ENCODE measurements at regions not wholly inside any gene's neighbourhood (a gene's known extent, or its start where the extent isn't known, plus 50 kb on each side); places are given as distances from the start of the nearest gene placed in this dataset.
"Not testable (repeated sequence)": the region's sequence is repeated elsewhere in the genome, so short reads cannot be mapped to it uniquely, and the experiment has no call there.

DNA sequence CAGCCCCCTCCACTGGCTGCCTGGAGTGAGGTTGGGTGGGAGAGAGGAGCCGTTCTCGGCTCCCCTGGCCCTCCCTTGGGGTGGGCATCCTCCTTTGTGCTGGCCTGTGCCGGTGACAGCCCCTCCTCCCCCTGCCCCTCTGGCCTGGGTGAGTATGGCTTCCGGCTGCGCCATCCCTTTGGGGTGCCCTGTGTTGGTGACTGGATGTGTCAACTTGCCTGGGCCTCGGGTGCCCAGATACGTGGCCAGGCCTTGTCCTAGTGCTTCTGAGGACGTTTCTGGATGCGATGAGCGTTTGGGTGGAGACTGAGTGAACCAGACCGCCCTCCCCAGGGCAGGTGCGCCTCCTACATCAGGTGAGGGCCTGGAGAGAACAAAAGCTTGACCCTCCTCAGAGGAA, 59.7 kb downstream of the PLXNA1 start:
- H3K36me3 ChIP-seq = no peaks in the 10 kb centered on the region
- no peak overlapping the region for H3K4me3 ChIP-seq
- intact Hi-C loops (cut with DNase I) = no loop called here
- H3K27me3 ChIP-seq = no peaks in the 10 kb centered on the region
- ATAC-seq (no peak), DNase-seq (peak in 2 of 4 donors; percentile 21 to 75)
- TF ChIP-seq, protein P1, sequence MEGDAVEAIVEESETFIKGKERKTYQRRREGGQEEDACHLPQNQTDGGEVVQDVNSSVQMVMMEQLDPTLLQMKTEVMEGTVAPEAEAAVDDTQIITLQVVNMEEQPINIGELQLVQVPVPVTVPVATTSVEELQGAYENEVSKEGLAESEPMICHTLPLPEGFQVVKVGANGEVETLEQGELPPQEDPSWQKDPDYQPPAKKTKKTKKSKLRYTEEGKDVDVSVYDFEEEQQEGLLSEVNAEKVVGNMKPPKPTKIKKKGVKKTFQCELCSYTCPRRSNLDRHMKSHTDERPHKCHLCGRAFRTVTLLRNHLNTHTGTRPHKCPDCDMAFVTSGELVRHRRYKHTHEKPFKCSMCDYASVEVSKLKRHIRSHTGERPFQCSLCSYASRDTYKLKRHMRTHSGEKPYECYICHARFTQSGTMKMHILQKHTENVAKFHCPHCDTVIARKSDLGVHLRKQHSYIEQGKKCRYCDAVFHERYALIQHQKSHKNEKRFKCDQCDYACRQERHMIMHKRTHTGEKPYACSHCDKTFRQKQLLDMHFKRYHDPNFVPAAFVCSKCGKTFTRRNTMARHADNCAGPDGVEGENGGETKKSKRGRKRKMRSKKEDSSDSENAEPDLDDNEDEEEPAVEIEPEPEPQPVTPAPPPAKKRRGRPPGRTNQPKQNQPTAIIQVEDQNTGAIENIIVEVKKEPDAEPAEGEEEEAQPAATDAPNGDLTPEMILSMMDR (IDR thresholded peaks at IDR 0.05) = no peak
- H3K4me1 ChIP-seq = peaks cover 0 to 9% of the 10 kb centered on the region in 2 donors
- H3K27ac ChIP-seq = peak overlapping the region; percentile 44 to 63
- H3K9me3 ChIP-seq = no peaks in the 10 kb centered on the region

GRCh38 chr3:127043041-127043641, 60.2 kb downstream of the PLXNA1 start:
- H3K4me1 ChIP-seq = peaks cover 0 to 9% of the 10 kb centered on the region in 2 donors
- peak; percentile 14 to 86 (median 71) for DNase-seq
- intact Hi-C loops (cut with DNase I) = no loop called here
- no peak overlapping the region for H3K4me3 ChIP-seq
- ATAC-seq = peak; percentile 88
- no peaks in the 10 kb centered on the region for H3K36me3 ChIP-seq
- H3K27me3 ChIP-seq = no peaks in the 10 kb centered on the region
- no peaks in the 10 kb centered on the region for H3K9me3 ChIP-seq
- TF ChIP-seq, protein P1 (IDR thresholded peaks at IDR 0.05) = no peak
- peak overlapping the region; percentile 44 to 63 for H3K27ac ChIP-seq

GRCh38 chr3:127043731-127044510, 61.0 kb downstream of the PLXNA1 start:
- Histone ChIP-seq H3K36me3 (no peaks in the 10 kb centered on the region), H3K27me3 (no peaks in the 10 kb centered on the region), H3K9me3 (no peaks in the 10 kb centered on the region), H3K4me1 (peaks cover 0 to 9% of the 10 kb centered on the region in 2 donors), H3K4me3 (no peak overlapping the region), H3K27ac (peak overlapping the region; percentile 8 to 63)
- peak; percentile 61 for ATAC-seq
- peak in 2 of 4 donors; percentile 29 to 37 for DNase-seq
- TF ChIP-seq, protein P1 (IDR thresholded peaks at IDR 0.05) = no peak
- intact Hi-C loops (cut with DNase I) = no loop called here

- no peak overlapping the region for H3K4me3 ChIP-seq
- intact Hi-C loops (cut with DNase I) = no loop called here
- DNase-seq (peak; percentile 11 to 73 (median 62)), ATAC-seq (peak; percentile 89)
- no peaks in the 10 kb centered on the region for H3K27me3 ChIP-seq
- H3K27ac ChIP-seq = no peak overlapping the region
- peaks cover 0 to 9% of the 10 kb centered on the region in 2 donors for H3K4me1 ChIP-seq
- H3K36me3 ChIP-seq = no peaks in the 10 kb centered on the region
- H3K9me3 ChIP-seq = no peaks in the 10 kb centered on the region
- TF ChIP-seq, protein P1 (IDR thresholded peaks at IDR 0.05) = no peak
These were observed 62.1 kb downstream of the PLXNA1 start for GRCh38 chr3:127044996-127045395.

DNA sequence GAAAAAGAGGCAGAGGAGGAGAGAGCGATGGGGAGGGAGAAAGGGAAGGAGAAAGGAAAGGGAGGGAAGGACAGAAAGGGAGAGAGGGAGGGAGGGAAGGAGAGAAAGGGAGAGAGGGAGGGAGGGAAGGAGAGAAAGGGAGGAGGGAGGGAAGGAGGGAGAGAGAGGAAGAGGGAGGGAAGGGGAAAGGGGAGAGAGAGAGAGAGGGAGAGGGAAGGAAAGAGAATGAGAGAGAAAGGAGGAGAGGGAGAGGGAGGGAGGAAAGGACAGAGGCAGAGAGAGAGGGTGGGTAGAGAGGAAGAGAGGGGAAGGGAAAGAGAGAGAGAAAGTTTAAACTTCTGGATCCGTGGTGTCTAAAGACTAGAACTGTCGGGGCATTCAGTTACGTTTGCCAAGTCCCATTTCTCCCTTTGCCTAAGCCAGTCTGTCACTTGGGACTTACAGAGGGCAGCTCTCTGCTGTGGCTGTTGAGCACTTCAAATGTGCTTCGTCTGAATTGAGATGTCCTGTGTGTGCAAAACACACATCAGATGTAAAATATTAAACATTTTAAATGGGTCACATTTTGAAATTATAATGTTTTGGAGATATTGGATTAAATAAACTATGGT, 62.6 kb downstream of the PLXNA1 start:
- H3K27ac ChIP-seq = no peak overlapping the region
- no peaks in the 10 kb centered on the region for H3K36me3 ChIP-seq
- DNase-seq (no peak), ATAC-seq (no peak)
- intact Hi-C loops (cut with DNase I) = no loop called here
- TF ChIP-seq, protein P1 (IDR thresholded peaks at IDR 0.05) = no peak
- H3K4me1 ChIP-seq = peaks cover 0 to 9% of the 10 kb centered on the region in 2 donors
- no peaks in the 10 kb centered on the region for H3K27me3 ChIP-seq
- no peak overlapping the region for H3K4me3 ChIP-seq
- H3K9me3 ChIP-seq = no peaks in the 10 kb centered on the region

DNA sequence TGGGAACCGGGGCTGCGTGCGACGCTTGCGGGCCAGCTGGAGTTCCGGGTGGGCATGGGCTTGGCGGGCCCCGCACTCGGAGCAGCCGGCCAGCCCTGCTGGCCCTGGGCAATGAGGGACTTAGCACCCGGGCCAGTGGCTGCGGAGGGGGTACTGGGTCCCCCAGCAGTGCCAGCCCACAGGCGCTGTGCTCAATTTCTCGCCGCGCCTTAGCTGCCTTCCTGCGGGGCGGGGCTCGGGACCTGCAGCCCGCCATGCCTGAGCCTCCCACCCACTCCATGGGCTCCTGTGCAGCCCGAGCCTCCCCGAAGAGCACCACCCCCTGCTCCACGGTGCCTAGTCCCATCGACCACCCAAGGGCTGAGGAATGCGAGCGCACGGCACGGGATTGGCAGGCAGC, 63.8 kb downstream of the PLXNA1 start:
- intact Hi-C loops (cut with DNase I); H3K4me1 ChIP-seq; H3K27me3 ChIP-seq; ATAC-seq; H3K36me3 ChIP-seq; H3K4me3 ChIP-seq; H3K27ac ChIP-seq; H3K9me3 ChIP-seq: not testable (repeated sequence)
- peak in 2 of 4 donors; percentile 12 to 44 for DNase-seq

All from left lung (tissue), 4 donors.